Smooth muscle cell (in vitro differentiated cells): ENCODE measurements at regions not wholly inside any gene's neighbourhood (a gene's known extent, or its start where the extent isn't known, plus 50 kb on each side); places are given as distances from the start of the nearest gene placed in this dataset.
A peak's percentile ranks its signal among the peaks of the same experiment; 100 is the strongest.

ENCODE experiments used
- DNase-seq: peaks from one replicate; lab custom pipeline; 2025; ENCODE audit not compliant: unreplicated experiment; lab: John Stamatoyannopoulos, UW
- H2AFZ ChIP-seq: fragments of 200-600 bp; sonication (generic); 2 replicates; pipeline ENCODE4 v1.6.0; 2016; ENCODE audit warnings: antibody characterized with exemption, low read depth, mild to moderate bottlenecking
- H3F3A ChIP-seq: fragments of 200-600 bp; sonication (generic); 2 replicates; pipeline ENCODE4 v1.6.0; 2017; ENCODE audit warnings: antibody characterized with exemption, low read depth
- H3K27ac ChIP-seq: fragments of 200-600 bp; sonication (generic); 2 replicates; pipeline ENCODE4 v1.5.1; 2016; ENCODE audit warnings: low read depth, mild to moderate bottlenecking
- H3K27me3 ChIP-seq: fragments of 200-600 bp; sonication (generic); 2 replicates; pipeline ENCODE4 v1.6.1; 2016; ENCODE audit warnings: low read depth, mild to moderate bottlenecking
- H3K36me3 ChIP-seq: fragments of 200-600 bp; sonication (generic); 2 replicates; pipeline ENCODE4 v1.5.1; 2016; ENCODE audit warnings: low read depth
- H3K4me1 ChIP-seq: fragments of 200-600 bp; sonication (generic); 2 replicates; pipeline ENCODE4 v1.5.1; 2016; ENCODE audit warnings: low read depth
- H3K4me2 ChIP-seq: fragments of 200-600 bp; sonication (generic); 2 replicates; pipeline ENCODE4 v1.6.0; 2016; ENCODE audit warnings: mild to moderate bottlenecking
- H3K4me3 ChIP-seq: fragments of 200-600 bp; sonication (generic); 2 replicates; pipeline ENCODE4 v1.5.1; 2016; ENCODE audit warnings: mild to moderate bottlenecking
- H3K79me2 ChIP-seq: fragments of 200-600 bp; sonication (generic); 2 replicates; pipeline ENCODE4 v1.6.0; 2016; ENCODE audit warnings: low read depth, mild to moderate bottlenecking
- H3K9ac ChIP-seq: fragments of 200-600 bp; sonication (generic); 2 replicates; pipeline ENCODE4 v1.6.0; 2016; ENCODE audit warnings: low read depth
- H3K9me3 ChIP-seq: fragments of 200-600 bp; sonication (generic); replicated peaks from 2 replicates; pipeline ENCODE4 v1.5.1; 2016; ENCODE audit warnings: low read depth
- H4K20me1 ChIP-seq: fragments of 200-600 bp; sonication (generic); 2 replicates; pipeline ENCODE4 v1.6.0; 2016; ENCODE audit warnings: low read depth
- WGBS: methylation state at CpG from one replicate; pipeline ENCODE4 v1.1.7; 2016; ENCODE audit warnings: low lambda C conversion rate; 5-methylcytosine and 5-hydroxymethylcytosine counted together
- TF ChIP-seq, protein P1 (sequence below): fragments of 200-600 bp; sonication (generic); IDR thresholded peaks from 2 replicates; pipeline ENCODE4 v1.5.1; 2017; ENCODE audit warnings: borderline replicate concordance, mild to moderate bottlenecking, antibody characterized with exemption; ENCODE audit not compliant: insufficient read depth, poor library complexity, severe bottlenecking

DNA sequence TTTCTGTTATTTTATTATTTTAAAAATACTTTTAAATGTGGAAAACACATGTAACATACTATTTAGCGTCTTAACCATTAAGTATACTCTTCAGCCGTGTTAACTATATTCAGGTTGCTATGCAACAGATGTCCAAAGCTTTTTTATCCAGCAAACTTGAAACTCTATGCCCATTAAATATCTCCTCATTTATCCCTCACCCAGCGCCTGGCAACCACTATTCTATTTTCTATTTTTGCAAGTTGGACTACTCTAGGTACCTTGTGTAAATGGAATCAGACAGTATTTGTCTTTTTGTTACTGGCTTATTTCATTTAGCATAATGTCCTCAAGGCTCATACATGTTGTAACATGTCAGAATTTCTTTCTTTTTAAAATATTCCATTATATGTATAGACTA, 174.6 kb downstream of the PCDH10 start:
- Histone ChIP-seq H3K79me2 (no peaks in the 10 kb centered on the region), H2AFZ (no peak overlapping the region), H3K9me3 (no peaks in the 10 kb centered on the region), H3K9ac (no peak overlapping the region), H3K4me3 (no peak overlapping the region), H3K4me1 (no peaks in the 10 kb centered on the region), H3K27me3 (no peaks in the 10 kb centered on the region), H3K27ac (no peak overlapping the region), H3K4me2 (no peak overlapping the region), H3F3A (no peaks in the 10 kb centered on the region), H3K36me3 (no peaks in the 10 kb centered on the region), H4K20me1 (no peaks in the 10 kb centered on the region)
- no peak for DNase-seq
- WGBS = 100% methylated on average over 3 of the region's 3 CpGs
- TF ChIP-seq, protein P1, sequence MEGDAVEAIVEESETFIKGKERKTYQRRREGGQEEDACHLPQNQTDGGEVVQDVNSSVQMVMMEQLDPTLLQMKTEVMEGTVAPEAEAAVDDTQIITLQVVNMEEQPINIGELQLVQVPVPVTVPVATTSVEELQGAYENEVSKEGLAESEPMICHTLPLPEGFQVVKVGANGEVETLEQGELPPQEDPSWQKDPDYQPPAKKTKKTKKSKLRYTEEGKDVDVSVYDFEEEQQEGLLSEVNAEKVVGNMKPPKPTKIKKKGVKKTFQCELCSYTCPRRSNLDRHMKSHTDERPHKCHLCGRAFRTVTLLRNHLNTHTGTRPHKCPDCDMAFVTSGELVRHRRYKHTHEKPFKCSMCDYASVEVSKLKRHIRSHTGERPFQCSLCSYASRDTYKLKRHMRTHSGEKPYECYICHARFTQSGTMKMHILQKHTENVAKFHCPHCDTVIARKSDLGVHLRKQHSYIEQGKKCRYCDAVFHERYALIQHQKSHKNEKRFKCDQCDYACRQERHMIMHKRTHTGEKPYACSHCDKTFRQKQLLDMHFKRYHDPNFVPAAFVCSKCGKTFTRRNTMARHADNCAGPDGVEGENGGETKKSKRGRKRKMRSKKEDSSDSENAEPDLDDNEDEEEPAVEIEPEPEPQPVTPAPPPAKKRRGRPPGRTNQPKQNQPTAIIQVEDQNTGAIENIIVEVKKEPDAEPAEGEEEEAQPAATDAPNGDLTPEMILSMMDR = no peak

DNA sequence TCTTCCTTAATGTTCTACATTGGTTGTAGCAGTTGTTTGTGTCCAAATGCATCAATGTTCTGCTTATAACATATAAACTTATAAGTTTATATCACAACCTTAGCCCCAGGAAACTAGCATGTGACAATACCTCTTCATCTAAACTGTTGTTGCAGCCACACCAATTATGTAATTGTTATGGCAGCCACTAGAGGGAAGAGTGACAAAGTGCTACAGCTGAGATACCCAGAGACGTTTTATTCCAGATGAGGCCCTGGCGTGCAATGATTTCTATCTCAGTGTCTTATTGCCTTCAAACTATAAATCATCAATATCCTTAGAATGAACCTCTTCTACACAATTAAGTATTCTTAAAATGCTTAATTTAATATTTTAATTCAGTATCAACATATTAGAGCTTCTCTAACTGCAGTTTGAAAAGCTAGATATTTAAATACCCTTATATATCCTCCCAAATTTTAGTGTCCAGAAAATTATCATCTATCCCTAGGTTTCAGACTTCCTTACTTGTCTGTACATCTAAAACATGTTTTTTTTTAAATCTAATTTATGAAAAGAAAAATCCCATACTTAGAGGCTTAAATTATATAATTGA, 171.6 kb downstream of the PCDH10 start:
- no peak overlapping the region for H3K4me2 ChIP-seq
- no peaks in the 10 kb centered on the region for H3K27me3 ChIP-seq
- no peaks in the 10 kb centered on the region for H3F3A ChIP-seq
- DNase-seq = no peak
- no peaks in the 10 kb centered on the region for H3K9me3 ChIP-seq
- H3K79me2 ChIP-seq = no peaks in the 10 kb centered on the region
- no peak overlapping the region for H3K9ac ChIP-seq
- WGBS = 10% methylated on average over 2 of the region's 2 CpGs
- no peaks in the 10 kb centered on the region for H3K4me1 ChIP-seq
- TF ChIP-seq, protein P1 = peak; percentile 68
- H2AFZ ChIP-seq = peak overlapping the region; percentile 45
- no peaks in the 10 kb centered on the region for H4K20me1 ChIP-seq
- H3K36me3 ChIP-seq = no peaks in the 10 kb centered on the region
- no peak overlapping the region for H3K4me3 ChIP-seq
- no peak overlapping the region for H3K27ac ChIP-seq

DNA sequence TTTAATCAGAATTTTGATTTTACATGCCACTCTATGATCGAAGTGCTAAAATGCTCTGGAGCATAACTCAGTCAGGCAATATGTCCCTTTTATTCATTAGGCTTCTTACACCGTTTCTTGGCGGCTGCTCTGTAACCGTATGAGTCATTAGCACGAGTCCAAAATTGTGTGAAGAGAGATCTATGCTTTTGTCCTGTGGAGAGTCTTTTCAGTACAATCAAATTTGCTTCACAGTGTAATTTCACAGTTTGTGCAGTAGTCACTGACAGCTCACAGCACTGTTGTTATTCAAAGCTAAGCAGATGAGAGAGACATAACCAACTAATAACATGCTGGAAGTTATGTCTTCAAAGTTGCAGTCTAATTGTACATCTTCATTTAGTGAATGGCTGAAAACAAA, 167.8 kb downstream of the PCDH10 start:
- H3K36me3 ChIP-seq = no peaks in the 10 kb centered on the region
- TF ChIP-seq, protein P1 = no peak
- H3K27ac ChIP-seq = no peak overlapping the region
- H2AFZ ChIP-seq = peak overlapping the region; percentile 68
- H3K4me2 ChIP-seq = no peak overlapping the region
- H3K4me3 ChIP-seq = no peak overlapping the region
- H3K79me2 ChIP-seq = no peaks in the 10 kb centered on the region
- 73% methylated on average over 5 of the region's 5 CpGs for WGBS
- no peaks in the 10 kb centered on the region for H3K27me3 ChIP-seq
- no peaks in the 10 kb centered on the region for H4K20me1 ChIP-seq
- no peaks in the 10 kb centered on the region for H3K9me3 ChIP-seq
- no peak for DNase-seq
- no peak overlapping the region for H3K9ac ChIP-seq
- no peaks in the 10 kb centered on the region for H3K4me1 ChIP-seq
- H3F3A ChIP-seq = no peaks in the 10 kb centered on the region

DNA sequence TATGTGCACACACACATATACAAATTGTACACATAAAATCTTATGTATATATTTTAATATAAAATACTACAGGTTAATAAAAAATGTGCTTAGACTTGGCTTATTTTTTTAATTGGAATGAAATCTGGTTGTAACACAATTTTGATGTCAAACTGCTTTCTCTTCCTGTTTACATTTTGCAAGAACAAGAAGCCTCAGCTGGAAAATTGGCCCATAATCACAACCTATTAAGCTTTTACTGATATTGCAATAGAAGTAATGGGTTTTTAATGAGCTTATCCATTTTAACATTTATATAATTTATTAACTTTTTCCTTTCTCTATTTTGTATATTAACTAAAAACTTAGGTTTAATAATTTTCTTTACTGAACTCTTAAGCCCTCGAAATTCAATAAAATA, 165.9 kb downstream of the PCDH10 start:
- Histone ChIP-seq H3K36me3 (no peaks in the 10 kb centered on the region), H3F3A (no peaks in the 10 kb centered on the region), H3K27me3 (no peaks in the 10 kb centered on the region), H3K27ac (no peak overlapping the region), H3K4me2 (no peak overlapping the region), H3K4me3 (no peak overlapping the region), H3K4me1 (no peaks in the 10 kb centered on the region), H3K9ac (no peak overlapping the region), H2AFZ (no peak overlapping the region), H4K20me1 (no peaks in the 10 kb centered on the region), H3K9me3 (no peaks in the 10 kb centered on the region), H3K79me2 (no peaks in the 10 kb centered on the region)
- WGBS = 89% methylated on average over 1 of the region's 1 CpG
- DNase-seq = no peak
- TF ChIP-seq, protein P1 = no peak
